Fibroblast of mammary gland (primary cell): ENCODE measurements at regions not wholly inside any gene's neighbourhood (a gene's known extent, or its start where the extent isn't known, plus 50 kb on each side); places are given as distances from the start of the nearest gene placed in this dataset.

ENCODE experiments used
- DNase-seq: peaks from one replicate; pipeline ENCODE4 v3.0.0-alpha.2; 2010; ENCODE audit warnings: low read depth
- H3K4me3 ChIP-seq: 2 replicates; pipeline ENCODE4 v1.5.1; 2011; ENCODE audit warnings: low read depth, mild to moderate bottlenecking, low read length, moderate library complexity; ENCODE audit not compliant: control insufficient read depth
- CTCF ChIP-seq: conservative IDR thresholded peaks from 2 replicates; pipeline ENCODE4 v1.5.1; 2011; ENCODE audit warnings: low read depth, low read length, inconsistent platforms; ENCODE audit not compliant: control insufficient read depth, insufficient read depth

- TF ChIP-seq CTCF: no peak
- no peak overlapping the region for H3K4me3 ChIP-seq
Measured at GRCh38 chr4:56106180-56107147, 157.7 kb downstream of the CEP135 start.

DNA sequence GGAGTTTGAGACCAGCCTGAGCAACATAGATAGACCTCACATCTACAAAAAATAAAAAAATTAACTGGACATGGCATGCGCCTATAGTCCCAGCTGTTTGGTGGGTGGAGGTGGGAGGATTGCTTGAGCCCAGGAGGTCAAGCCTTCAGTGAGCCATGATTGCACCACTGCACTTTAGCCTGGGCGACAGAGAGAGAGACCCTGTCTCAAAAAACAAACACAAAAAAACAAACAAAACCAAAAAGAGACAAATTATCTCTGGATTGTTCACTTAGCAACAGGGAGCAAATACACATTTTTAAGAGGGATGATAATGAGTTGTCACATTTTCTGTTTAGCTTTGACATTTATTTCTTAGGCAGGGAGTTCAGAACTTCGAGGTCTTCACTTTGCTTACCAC lies 155.4 kb downstream of the CEP135 start:
- no peak for TF ChIP-seq CTCF
- no peak for DNase-seq
- no peak overlapping the region for H3K4me3 ChIP-seq

More at GRCh38 chr4:56106180-56107147, 157.7 kb downstream of the CEP135 start:
- DNase-seq: no peak

DNA sequence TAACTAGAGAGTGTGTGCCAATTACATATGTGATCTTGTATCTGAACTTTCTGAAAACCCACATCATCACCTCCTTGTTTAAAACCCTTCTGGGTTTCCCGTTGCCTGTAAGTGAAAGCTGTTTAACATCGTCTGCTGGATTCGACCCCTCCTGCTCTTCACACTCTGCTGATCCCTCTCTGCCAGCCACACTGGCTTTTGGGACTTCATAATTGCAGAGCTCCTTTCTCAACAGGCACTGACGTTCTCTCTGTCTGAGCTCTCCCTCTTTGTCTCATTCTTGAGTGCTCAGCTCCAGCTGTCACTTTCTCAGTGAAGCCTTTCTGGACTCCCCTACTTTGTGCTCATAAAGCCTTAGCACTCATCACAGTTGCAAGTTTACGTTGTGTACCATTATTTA lies 153.9 kb downstream of the CEP135 start:
- TF ChIP-seq CTCF: no peak
- no peak overlapping the region for H3K4me3 ChIP-seq
- DNase-seq: no peak

DNA sequence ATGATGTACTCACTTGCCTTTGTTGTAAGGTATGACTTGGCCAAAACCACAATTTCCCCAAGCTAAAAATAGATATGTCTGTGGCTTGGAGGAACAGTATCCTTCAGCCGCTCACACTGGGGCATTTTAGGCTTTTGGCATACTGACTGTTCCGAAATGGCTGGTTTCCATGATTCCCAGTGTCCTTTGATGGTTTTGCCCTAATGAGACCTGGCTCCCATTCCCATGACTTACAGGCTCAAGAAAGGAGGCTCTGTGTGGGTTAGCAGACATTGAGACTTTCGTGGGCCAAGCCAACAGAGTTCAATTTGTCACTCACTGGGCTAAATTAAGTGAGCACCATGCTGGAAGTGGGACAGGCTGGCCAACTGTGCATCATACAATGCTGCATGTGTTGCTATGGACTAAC lies 150.6 kb downstream of the CEP135 start:
- no peak overlapping the region for H3K4me3 ChIP-seq
- no peak for DNase-seq
- TF ChIP-seq CTCF: no peak

GRCh38 chr4:56093576-56093975 lies 144.8 kb downstream of the CEP135 start:
- no peak for TF ChIP-seq CTCF
- no peak for DNase-seq
- H3K4me3 ChIP-seq: no peak overlapping the region

- no peak overlapping the region for H3K4me3 ChIP-seq
- no peak for TF ChIP-seq CTCF
- no peak for DNase-seq
Measured at GRCh38 chr4:56092540-56092939, 143.8 kb downstream of the CEP135 start.
